Stimulated activated CD4-positive, alpha-beta T cell treated with anti-CD3 and anti-CD28 coated beads, Interleukin-15, amount 100 ng/mL, for 48 hours (primary cell): ENCODE measurements at regions not wholly inside any gene's neighbourhood (a gene's known extent, or its start where the extent isn't known, plus 50 kb on each side); places are given as distances from the start of the nearest gene placed in this dataset.
"Not testable (repeated sequence)": the region's sequence is repeated elsewhere in the genome, so short reads cannot be mapped to it uniquely, and the experiment has no call there.

Source experiments
- DNase-seq, 2 donors: peaks; one replicate each; pipeline ENCODE4 v3.0.0-alpha.2; 2020; ENCODE audit warnings: low read depth in 2 of 2

DNA sequence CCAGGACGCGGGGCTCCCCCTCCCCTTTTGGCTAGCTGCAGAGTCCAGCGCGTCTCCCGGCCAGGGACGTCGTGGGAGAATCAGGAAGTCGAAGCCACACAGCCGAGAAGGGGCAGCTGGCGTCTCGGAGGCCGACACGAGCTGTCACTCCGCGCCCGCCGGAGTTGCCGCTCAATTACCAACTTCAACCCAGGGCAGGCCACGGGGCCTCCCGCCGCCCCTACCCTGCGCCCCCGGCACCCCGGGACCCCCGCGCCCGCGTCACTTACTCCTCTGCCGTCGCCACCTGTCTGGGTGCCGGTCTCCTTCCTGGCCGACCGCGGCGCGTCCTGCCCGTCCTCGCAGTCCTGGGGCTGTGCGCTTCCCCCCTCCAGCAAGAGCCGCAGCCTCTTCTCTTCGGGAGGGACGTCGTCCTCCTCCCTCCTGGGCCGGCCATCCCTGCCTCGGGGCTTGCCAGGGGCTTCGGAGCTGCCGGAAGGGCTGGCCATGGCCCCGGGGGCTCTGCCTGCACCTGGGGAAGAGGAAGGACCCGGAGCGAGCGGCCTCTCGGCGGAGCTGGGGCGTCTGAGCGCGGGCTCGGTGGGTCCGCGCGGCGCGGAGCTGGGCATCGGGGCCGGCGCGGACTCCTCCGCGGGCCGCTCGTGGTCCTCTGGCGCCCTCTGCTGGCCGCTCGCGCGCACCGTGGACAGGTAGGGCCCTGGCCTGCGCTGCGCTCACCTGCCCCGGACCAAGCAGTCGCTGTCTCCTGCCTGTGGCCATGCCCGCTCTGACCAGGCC is 65.6 kb upstream of the CLEC6A start:
- DNase-seq: peak in 1 of 2 donors; percentile 25

DNA sequence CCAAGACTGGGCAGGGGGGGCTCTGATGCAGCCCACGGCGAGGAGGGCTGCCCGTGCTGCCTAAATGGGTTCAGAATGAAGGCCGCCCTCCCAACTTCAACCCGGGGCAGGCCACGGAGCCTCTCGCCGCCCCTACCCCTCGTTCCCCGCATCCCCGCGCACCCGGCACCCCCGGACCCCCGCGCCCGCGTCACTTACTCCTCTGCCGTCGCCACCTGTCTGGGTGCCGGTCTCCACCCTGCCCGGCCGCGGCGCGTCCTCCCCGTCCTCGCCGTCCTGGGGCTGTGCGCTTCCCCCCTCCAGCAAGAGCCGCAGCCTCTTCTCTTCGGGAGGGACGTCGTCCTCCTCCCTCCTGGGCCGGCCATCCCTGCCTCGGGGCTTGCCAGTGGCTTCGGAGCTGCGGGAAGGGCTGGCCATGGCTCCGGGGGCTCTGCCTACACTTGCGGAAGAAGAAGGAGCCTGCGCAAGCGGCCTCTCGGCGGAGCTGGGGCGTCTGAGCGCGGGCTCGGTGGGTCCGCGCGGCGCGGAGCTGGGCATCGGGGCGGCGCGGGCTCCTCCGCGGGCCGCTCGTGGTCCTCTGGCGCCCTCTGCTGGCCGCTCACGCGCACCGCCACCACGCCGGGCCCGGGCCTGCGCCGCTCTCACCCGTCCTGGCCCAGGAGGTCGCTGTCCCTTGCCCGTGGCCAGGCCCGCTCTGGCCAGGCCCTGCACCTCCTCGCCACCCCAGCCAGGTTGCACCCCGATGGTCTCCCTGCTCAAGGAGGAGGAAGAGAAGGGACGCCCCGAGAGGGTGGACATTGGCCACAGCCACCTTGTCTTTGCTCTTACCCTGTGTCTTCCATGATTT is 59.3 kb upstream of the CLEC6A start:
- peak; percentile 36 to 54 for DNase-seq

- DNase-seq: not testable (repeated sequence)
Observed at GRCh38 chr12:8397378-8397777, 58.4 kb upstream of the CLEC6A start.

DNA sequence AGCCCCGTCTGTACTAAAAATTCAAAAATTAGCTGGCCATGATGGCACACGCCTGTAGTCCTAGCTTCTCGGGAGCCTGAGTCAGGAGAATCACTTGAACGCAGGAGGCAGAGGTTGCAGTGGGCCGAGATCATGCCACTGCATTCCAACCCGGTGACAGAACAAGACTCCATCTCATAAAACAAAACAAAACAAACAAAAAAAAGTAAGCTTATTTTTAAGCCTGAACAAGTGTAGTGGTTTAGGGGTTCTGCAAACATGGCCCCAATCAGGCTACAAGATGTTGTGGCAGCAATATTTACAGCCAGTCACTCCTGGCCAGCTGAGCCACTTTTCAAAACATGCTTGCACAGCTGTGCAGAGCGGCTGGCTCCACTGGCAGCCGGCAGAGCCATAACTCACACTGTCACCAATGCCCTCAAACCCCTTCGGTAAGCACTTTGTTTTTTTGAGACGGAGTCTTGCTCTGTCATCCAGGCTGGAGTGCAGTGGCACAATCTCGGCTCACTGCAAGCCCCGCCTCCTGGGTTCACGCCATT is 56.2 kb upstream of the CLEC6A start:
- DNase-seq: not testable (repeated sequence)

- not testable (repeated sequence) for DNase-seq
Observed at GRCh38 chr12:8403834-8404233, 51.9 kb upstream of the CLEC6A start.

GRCh38 chr12:8404341-8404740 is 51.4 kb upstream of the CLEC6A start:
- not testable (repeated sequence) for DNase-seq
